HuH-7.5 (cell line): ENCODE measurements at regions not wholly inside any gene's neighbourhood (a gene's known extent, or its start where the extent isn't known, plus 50 kb on each side); places are given as distances from the start of the nearest gene placed in this dataset.

Experiments
- DNase-seq: peaks from one replicate; pipeline ENCODE4 v3.0.0; 2011; ENCODE audit warnings: low spot score

- DNase-seq, result peak; percentile 57
Measured at GRCh38 chr2:134120406-134120732, 133.5 kb upstream of the MGAT5 start.

GRCh38 chr2:134120733-134121630 lies 132.9 kb upstream of the MGAT5 start:
- peak; percentile 83 for DNase-seq

- DNase-seq, result peak; percentile 54
Measured at GRCh38 chr2:134122610-134123009, 131.3 kb upstream of the MGAT5 start.

GRCh38 chr2:134123332-134123731 lies 130.5 kb upstream of the MGAT5 start:
- DNase-seq, result no peak

GRCh38 chr2:134124047-134124753 lies 129.7 kb upstream of the MGAT5 start:
- DNase-seq, result peak; percentile 51

- DNase-seq, result no peak
Measured at GRCh38 chr2:134127496-134127895, 126.4 kb upstream of the MGAT5 start.

- no peak for DNase-seq
Measured at GRCh38 chr2:134128746-134129145, 125.1 kb upstream of the MGAT5 start.

- DNase-seq, result no peak
Measured at GRCh38 chr2:134129900-134130537, 123.9 kb upstream of the MGAT5 start.

- no peak for DNase-seq
Measured at GRCh38 chr2:134131681-134132489, 122.0 kb upstream of the MGAT5 start.

- DNase-seq, result no peak
Measured at GRCh38 chr2:134132490-134132857, 121.4 kb upstream of the MGAT5 start.

- DNase-seq, result no peak
Measured at GRCh38 chr2:134133622-134134312, 120.1 kb upstream of the MGAT5 start.

- no peak for DNase-seq
Measured at GRCh38 chr2:134134313-134134706, 119.6 kb upstream of the MGAT5 start.

- DNase-seq, result no peak
Measured at GRCh38 chr2:134134827-134135226, 119.0 kb upstream of the MGAT5 start.

GRCh38 chr2:134135793-134136192 lies 118.1 kb upstream of the MGAT5 start:
- no peak for DNase-seq

GRCh38 chr2:134136731-134137130 lies 117.1 kb upstream of the MGAT5 start:
- DNase-seq, result no peak

- DNase-seq, result no peak
Measured at GRCh38 chr2:134137182-134137611, 116.7 kb upstream of the MGAT5 start.

- no peak for DNase-seq
Measured at GRCh38 chr2:134138115-134138514, 115.8 kb upstream of the MGAT5 start.

GRCh38 chr2:134139611-134140010 lies 114.3 kb upstream of the MGAT5 start:
- no peak for DNase-seq

GRCh38 chr2:134140251-134140661 lies 113.6 kb upstream of the MGAT5 start:
- DNase-seq, result no peak

GRCh38 chr2:134141598-134142340 lies 112.1 kb upstream of the MGAT5 start:
- DNase-seq, result no peak

GRCh38 chr2:134142341-134142738 lies 111.5 kb upstream of the MGAT5 start:
- DNase-seq, result no peak
